ENCODE measurements at regions not wholly inside any gene's neighbourhood (a gene's known extent, or its start where the extent isn't known, plus 50 kb on each side); places are given as distances from the start of the nearest gene placed in this dataset.

- TF ChIP-seq REST (IDR thresholded peaks at IDR 0.05; ENCODE audit: insufficient read depth in 1 of 2, low read depth in 2 of 2, low read length in 2 of 2), result no peak
- no peak for TF ChIP-seq FOXP2 (optimal IDR thresholded peaks at IDR 0.05; ENCODE audit: borderline replicate concordance, extremely low read depth, extremely low read length, insufficient read depth)
- no peak for TF ChIP-seq POLR2AphosphoS5 (IDR thresholded peaks at IDR 0.05; ENCODE audit: low read depth, low read length)
- no peak for TF ChIP-seq TAF1 (IDR thresholded peaks at IDR 0.05; ENCODE audit: borderline replicate concordance, insufficient read depth, low read length)
- TF ChIP-seq SIN3A (IDR thresholded peaks at IDR 0.05; ENCODE audit: borderline replicate concordance, insufficient read depth, low read length), result no peak
These were observed 278.0 kb downstream of the FGF9 start for GRCh38 chr13:21948769-21949474.

GRCh38 chr13:21949818-21950429, 279.1 kb downstream of the FGF9 start:
- TF ChIP-seq SIN3A (IDR thresholded peaks at IDR 0.05; ENCODE audit: borderline replicate concordance, insufficient read depth, low read length) (no peak), REST (IDR thresholded peaks at IDR 0.05; ENCODE audit: insufficient read depth in 1 of 2, low read depth in 2 of 2, low read length in 2 of 2) (no peak)

DNA sequence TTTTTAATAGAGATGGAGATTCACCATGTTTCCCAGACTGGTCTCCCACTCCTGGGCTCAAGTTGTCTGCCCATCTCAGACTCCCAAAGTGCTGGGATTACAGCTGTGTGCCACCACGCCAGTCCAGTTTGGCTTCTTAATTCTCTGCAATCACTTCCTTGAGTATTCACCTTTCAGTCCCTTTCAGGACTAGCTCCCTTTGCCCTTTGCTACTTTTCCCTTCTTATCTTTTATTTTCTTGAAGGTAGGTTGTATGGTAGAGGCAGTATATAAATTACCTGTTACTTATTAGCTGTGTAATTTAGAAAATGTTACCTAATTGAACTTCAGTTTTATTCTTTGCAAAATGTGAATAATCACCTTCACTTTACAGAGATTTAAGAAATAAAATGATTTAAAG, 285.8 kb downstream of the FGF9 start:
- TF ChIP-seq POLR2AphosphoS5 (IDR thresholded peaks at IDR 0.05; ENCODE audit: low read depth, low read length), result no peak
- no peak for TF ChIP-seq SIN3A (IDR thresholded peaks at IDR 0.05; ENCODE audit: borderline replicate concordance, insufficient read depth, low read length)
- TF ChIP-seq REST (IDR thresholded peaks at IDR 0.05; ENCODE audit: insufficient read depth in 1 of 2, low read depth in 2 of 2, low read length in 2 of 2), result no peak
- no peak for TF ChIP-seq TAF1 (IDR thresholded peaks at IDR 0.05; ENCODE audit: borderline replicate concordance, insufficient read depth, low read length)
- no peak for TF ChIP-seq FOXP2 (optimal IDR thresholded peaks at IDR 0.05; ENCODE audit: borderline replicate concordance, extremely low read depth, extremely low read length, insufficient read depth)

DNA sequence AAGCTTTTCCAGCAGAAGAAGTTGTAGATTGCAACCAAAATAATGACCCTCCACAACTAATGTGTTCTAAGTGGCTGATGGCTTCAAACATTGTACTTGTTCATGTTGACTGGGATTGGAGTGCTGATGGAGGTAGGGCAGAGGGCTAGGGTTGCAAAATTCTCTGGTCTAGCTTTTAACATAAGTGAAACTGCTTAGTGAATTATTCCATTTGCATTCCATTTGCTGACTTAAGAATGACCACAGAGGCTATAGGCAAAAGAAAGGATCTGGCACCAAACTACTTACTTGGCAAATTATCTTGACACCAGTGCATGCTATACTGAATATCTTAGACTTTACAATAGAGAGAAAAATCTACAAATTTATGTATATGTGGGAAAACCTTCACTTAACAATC, 287.0 kb downstream of the FGF9 start:
- TF ChIP-seq REST (IDR thresholded peaks at IDR 0.05; ENCODE audit: insufficient read depth in 1 of 2, low read depth in 2 of 2, low read length in 2 of 2) (no peak), POLR2AphosphoS5 (IDR thresholded peaks at IDR 0.05; ENCODE audit: low read depth, low read length) (no peak), FOXP2 (optimal IDR thresholded peaks at IDR 0.05; ENCODE audit: borderline replicate concordance, extremely low read depth, extremely low read length, insufficient read depth) (no peak), TAF1 (IDR thresholded peaks at IDR 0.05; ENCODE audit: borderline replicate concordance, insufficient read depth, low read length) (no peak), SIN3A (IDR thresholded peaks at IDR 0.05; ENCODE audit: borderline replicate concordance, insufficient read depth, low read length) (no peak)
